HG03159 (cell line): ENCODE measurements at regions not wholly inside any gene's neighbourhood (a gene's known extent, or its start where the extent isn't known, plus 50 kb on each side); places are given as distances from the start of the nearest gene placed in this dataset.
"Not testable (repeated sequence)": the region's sequence is repeated elsewhere in the genome, so short reads cannot be mapped to it uniquely, and the experiment has no call there.

Source experiments
- ATAC-seq: cut with Tn5 transposase; IDR thresholded peaks from one replicate; pipeline ENCODE4 v1.9.1; 2021; ENCODE audit warnings: mild to moderate bottlenecking, moderate library complexity; ENCODE audit not compliant: unreplicated experiment

- no peak for ATAC-seq
These were observed 566.7 kb upstream of the NECTIN3 start for GRCh38 chr3:110504901-110505300.

DNA sequence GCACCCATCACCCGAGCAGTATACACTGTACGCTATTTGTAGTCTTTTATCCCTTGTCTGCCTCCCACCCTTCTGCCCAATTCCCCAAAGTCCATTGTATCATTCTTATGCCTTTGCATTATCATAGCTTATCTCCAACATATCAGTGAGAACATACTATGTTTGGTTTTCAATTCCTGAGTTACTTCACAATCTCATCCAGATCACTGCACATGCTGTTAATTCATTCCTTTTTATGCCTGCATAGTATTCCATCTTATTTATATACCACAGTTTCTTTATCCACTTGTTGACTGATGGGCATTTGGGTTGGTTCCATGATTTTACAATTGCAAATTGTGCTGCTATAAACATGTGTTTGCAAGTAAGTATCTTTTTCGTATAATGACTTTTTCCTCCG lies 564.7 kb upstream of the NECTIN3 start:
- no peak for ATAC-seq

- not testable (repeated sequence) for ATAC-seq
These were observed 564.0 kb upstream of the NECTIN3 start for GRCh38 chr3:110507570-110507969.

- ATAC-seq: no peak
These were observed 558.7 kb upstream of the NECTIN3 start for GRCh38 chr3:110512961-110513360.

- ATAC-seq: no peak
These were observed 553.6 kb upstream of the NECTIN3 start for GRCh38 chr3:110518031-110518430.

DNA sequence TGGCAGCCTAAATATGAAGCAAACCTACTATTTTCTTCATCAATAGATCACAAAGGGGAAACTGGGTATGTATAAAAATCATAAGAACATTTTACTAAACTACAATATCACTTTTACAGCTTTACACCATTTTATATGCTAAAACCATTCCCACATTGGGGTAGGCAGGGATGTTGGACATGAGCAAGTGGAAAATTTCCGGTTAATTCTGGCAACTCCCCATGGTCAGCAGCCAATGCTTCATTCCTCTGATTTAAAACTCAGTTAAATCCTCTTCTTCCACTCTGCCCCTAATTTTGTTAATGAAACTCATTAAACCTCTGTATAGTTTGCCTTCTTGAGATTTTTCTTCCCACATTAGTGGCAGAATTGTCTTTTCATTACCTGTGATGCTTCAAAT lies 552.5 kb upstream of the NECTIN3 start:
- no peak for ATAC-seq

- ATAC-seq: no peak
These were observed 550.6 kb upstream of the NECTIN3 start for GRCh38 chr3:110521019-110521418.

GRCh38 chr3:110525558-110526064 lies 546.0 kb upstream of the NECTIN3 start:
- not testable (repeated sequence) for ATAC-seq

GRCh38 chr3:110526777-110527727 lies 544.6 kb upstream of the NECTIN3 start:
- ATAC-seq: no peak

GRCh38 chr3:110528305-110529121 lies 543.1 kb upstream of the NECTIN3 start:
- no peak for ATAC-seq

DNA sequence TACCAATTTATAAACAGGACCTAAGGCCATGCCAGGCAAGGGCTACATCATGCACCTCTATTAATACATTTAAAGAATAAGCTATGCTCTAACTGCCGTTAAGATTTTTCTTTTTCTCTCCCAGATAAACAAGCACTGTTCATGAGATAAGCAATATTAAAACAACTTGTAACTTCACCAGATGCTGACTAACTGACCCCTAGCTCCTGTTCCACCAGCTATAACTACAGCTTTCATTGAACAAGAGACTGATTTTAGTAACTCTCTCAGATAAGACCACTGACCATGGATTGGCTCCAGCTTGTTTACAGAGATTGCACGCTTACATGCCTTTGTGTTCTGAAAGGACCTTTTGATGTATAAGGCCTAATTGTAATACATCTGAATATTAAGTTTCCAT lies 540.7 kb upstream of the NECTIN3 start:
- ATAC-seq: no peak

GRCh38 chr3:110533089-110533488 lies 538.5 kb upstream of the NECTIN3 start:
- ATAC-seq: no peak

- no peak for ATAC-seq
These were observed 529.0 kb upstream of the NECTIN3 start for GRCh38 chr3:110542552-110543150.

DNA sequence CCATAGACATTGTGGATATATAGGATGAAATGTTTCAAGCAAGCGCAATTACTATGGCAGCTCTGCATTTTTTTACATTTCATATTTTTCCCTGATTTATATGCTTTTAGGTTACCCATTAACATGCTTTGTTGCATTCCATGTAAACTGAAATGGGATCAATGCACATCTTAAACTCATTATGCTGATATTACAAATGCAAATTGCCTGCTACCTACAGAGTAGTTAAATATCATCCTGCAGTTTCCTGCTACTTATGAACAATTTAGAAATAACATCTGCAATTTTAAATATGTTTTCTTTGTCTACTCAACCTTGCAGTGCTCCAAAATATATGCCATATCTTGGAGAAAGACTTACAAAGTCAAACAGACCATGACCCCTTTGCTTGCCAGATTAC lies 526.9 kb upstream of the NECTIN3 start:
- ATAC-seq: no peak

DNA sequence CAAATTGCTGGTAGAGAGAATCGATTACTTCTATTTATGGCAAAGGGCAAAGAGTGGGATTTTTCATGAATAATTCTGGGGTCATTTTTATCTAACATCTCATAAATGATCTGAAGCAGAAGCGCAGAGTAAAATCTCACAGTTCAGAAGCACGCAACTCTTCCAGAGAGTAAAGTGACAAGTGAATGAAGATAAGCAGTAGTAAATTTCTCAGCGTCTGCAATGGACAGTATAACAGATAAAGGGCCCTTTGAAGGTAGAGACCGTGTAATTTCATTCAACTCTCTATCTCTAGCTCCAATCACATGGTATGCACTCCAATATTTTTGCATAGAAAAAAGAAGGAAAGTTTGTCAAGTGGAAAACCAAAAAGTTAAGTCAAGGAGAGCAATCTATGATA lies 521.1 kb upstream of the NECTIN3 start:
- no peak for ATAC-seq

- no peak for ATAC-seq
These were observed 509.0 kb upstream of the NECTIN3 start for GRCh38 chr3:110562621-110563020.

GRCh38 chr3:110564674-110565073 lies 506.9 kb upstream of the NECTIN3 start:
- no peak for ATAC-seq

- no peak for ATAC-seq
These were observed 504.6 kb upstream of the NECTIN3 start for GRCh38 chr3:110567029-110567428.

DNA sequence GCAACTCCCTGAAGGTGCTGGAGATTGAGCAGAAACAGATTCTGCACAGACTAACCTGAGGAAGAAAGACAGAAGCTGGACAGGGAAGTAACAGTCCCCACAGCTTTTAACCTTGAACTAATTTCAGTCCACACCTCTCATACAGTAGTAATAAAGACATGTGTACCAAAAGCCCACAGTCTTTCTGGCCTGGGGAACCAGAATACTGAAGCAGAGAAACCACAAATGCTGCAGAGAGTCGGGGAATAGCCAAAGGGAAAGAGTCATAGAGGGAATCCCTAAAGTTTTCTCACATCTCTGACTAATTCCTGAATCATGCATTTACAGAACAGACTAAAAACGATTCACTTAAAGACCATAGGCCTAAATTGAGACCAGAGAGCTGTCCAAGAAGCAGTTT lies 503.4 kb upstream of the NECTIN3 start:
- ATAC-seq: peak; percentile 57

DNA sequence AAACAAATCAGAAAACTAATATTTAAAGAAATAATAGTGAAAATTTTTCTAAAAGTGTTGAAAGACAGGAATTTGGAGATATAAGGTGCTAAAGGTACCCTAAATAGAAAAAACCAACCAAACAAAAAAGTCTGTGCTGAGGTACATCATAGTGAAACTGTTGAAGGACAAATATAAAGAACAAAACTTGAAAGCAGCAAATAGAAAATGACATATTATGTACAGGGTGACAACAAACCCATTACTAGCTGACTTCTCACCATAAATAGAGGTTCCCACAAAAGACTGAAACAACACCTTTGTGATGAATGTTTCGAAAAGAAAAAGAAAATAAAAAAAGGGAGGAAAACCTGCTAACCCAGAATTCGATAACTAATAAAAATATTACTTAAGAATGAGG lies 502.5 kb upstream of the NECTIN3 start:
- ATAC-seq: no peak

GRCh38 chr3:110575702-110576101 lies 495.9 kb upstream of the NECTIN3 start:
- ATAC-seq: no peak
